ENCODE measurements at regions not wholly inside any gene's neighbourhood (a gene's known extent, or its start where the extent isn't known, plus 50 kb on each side); places are given as distances from the start of the nearest gene placed in this dataset.

DNA sequence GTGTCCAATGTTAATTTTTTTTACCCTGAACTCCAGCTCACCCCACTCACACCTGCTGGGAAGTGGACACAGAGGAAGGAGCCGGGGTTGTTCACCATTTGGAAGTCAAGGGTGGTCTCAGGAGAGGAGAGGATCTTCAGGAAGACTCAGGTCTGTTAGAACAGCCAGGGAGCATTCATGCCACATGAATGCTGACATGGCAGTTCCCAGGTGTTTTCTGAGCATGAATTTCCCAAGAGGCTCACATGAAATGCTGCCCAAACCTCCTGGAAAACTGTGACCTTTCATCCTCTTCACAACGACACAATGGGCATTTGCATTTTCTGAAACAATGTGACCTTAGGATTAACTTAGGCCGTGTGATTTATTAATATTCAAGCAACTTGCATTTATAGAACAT is 2409.2 kb downstream of the TP53TG3F start:
- TF ChIP-seq, protein P1, sequence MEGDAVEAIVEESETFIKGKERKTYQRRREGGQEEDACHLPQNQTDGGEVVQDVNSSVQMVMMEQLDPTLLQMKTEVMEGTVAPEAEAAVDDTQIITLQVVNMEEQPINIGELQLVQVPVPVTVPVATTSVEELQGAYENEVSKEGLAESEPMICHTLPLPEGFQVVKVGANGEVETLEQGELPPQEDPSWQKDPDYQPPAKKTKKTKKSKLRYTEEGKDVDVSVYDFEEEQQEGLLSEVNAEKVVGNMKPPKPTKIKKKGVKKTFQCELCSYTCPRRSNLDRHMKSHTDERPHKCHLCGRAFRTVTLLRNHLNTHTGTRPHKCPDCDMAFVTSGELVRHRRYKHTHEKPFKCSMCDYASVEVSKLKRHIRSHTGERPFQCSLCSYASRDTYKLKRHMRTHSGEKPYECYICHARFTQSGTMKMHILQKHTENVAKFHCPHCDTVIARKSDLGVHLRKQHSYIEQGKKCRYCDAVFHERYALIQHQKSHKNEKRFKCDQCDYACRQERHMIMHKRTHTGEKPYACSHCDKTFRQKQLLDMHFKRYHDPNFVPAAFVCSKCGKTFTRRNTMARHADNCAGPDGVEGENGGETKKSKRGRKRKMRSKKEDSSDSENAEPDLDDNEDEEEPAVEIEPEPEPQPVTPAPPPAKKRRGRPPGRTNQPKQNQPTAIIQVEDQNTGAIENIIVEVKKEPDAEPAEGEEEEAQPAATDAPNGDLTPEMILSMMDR (IDR thresholded peaks at IDR 0.05 in 4 of 5, conservative IDR thresholded peaks at IDR 0.05 in 1 of 5): no peak
- TF ChIP-seq POLR2A (IDR thresholded peaks at IDR 0.05): no peak

Measured in gastrocnemius medialis (tissue), 4 donors.